ENCODE measurements at regions not wholly inside any gene's neighbourhood (a gene's known extent, or its start where the extent isn't known, plus 50 kb on each side); places are given as distances from the start of the nearest gene placed in this dataset.

DNA sequence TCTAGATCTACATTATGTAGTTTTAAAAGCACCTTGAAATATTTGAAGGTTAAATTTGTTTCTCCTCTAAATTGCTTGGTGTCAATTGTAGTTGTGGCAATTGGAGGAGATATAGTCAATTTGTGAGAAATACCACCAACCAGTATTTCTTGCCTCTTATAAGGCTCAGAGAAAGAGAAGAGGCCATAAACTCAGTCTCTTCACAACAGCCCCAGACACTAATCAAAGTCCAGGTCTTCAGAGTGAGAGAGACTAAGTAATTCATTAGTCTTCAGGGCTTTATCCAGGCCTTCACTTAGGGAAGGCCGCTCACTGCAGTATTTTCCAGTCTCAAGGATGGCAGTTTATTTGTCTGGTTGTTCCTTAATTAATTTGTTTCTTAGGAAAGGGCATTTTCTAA, 168.0 kb upstream of the RGMB start:
- POLR2A ChIA-PET: no interaction called here
- Histone ChIP-seq H3K36me3 (ENCODE audit: control insufficient read depth in 4 of 4, insufficient read depth in 4 of 4, low read length in 3 of 4) (no peaks in the 10 kb centered on the region), H3K9me3 (ENCODE audit: control extremely low read depth in 1 of 5, control insufficient read depth in 4 of 5, insufficient read depth in 2 of 5, low read depth in 1 of 5, low read length in 4 of 5) (peaks cover 0 to 1% (median 0%) of the 10 kb centered on the region in 5 experiments), H3K4me1 (ENCODE audit: control extremely low read depth in 1 of 4, control insufficient read depth in 4 of 4, insufficient read depth in 4 of 4, low read length in 3 of 4) (no peaks in the 10 kb centered on the region), H3K4me3 (ENCODE audit: control insufficient read depth in 1 of 7, extremely low read depth in 1 of 7, insufficient read depth in 4 of 7, low read depth in 2 of 7, low read length in 6 of 7) (no peak overlapping the region), H3K27me3 (replicated peaks in 2 of 5; ENCODE audit: control insufficient read depth in 4 of 5, insufficient read depth in 5 of 5, low read length in 4 of 5) (no peaks in the 10 kb centered on the region), H3K27ac (ENCODE audit: insufficient read depth in 1 of 2, low read depth in 1 of 2, low read length in 2 of 2, poor library complexity in 1 of 2, severe bottlenecking in 2 of 2) (no peak overlapping the region)
- CTCF ChIA-PET: no interaction called here
- DNase-seq: no peak
- no CpG with 5 or more reads among the region's 1 CpG for WGBS (ENCODE audit: insufficient coverage)

GRCh38 chr5:98606961-98607360, 166.5 kb upstream of the RGMB start:
- 100% methylated on average over 1 of the region's 2 CpGs for WGBS (ENCODE audit: insufficient coverage)
- no peak for DNase-seq
- Histone ChIP-seq H3K27me3 (replicated peaks in 2 of 5; ENCODE audit: control insufficient read depth in 4 of 5, insufficient read depth in 5 of 5, low read length in 4 of 5) (no peaks in the 10 kb centered on the region), H3K9me3 (ENCODE audit: control extremely low read depth in 1 of 5, control insufficient read depth in 4 of 5, insufficient read depth in 2 of 5, low read depth in 1 of 5, low read length in 4 of 5) (peaks cover 0 to 1% (median 0%) of the 10 kb centered on the region in 5 experiments), H3K36me3 (ENCODE audit: control insufficient read depth in 4 of 4, insufficient read depth in 4 of 4, low read length in 3 of 4) (no peaks in the 10 kb centered on the region), H3K27ac (ENCODE audit: insufficient read depth in 1 of 2, low read depth in 1 of 2, low read length in 2 of 2, poor library complexity in 1 of 2, severe bottlenecking in 2 of 2) (no peak overlapping the region), H3K4me1 (ENCODE audit: control extremely low read depth in 1 of 4, control insufficient read depth in 4 of 4, insufficient read depth in 4 of 4, low read length in 3 of 4) (no peaks in the 10 kb centered on the region), H3K4me3 (ENCODE audit: control insufficient read depth in 1 of 7, extremely low read depth in 1 of 7, insufficient read depth in 4 of 7, low read depth in 2 of 7, low read length in 6 of 7) (peak overlapping the region in 1 of 7 experiments; percentile 1)
- ChIA-PET POLR2A (no interaction called here), CTCF (interaction anchor here (0.7 kb wide), 1 partner anchor 43 kb away, joined by 3 read pairs; no protein-coding TSS in a partner anchor)

GRCh38 chr5:98608052-98608451, 165.4 kb upstream of the RGMB start:
- H3K27me3 ChIP-seq (replicated peaks in 2 of 5; ENCODE audit: control insufficient read depth in 4 of 5, insufficient read depth in 5 of 5, low read length in 4 of 5): no peaks in the 10 kb centered on the region
- H3K36me3 ChIP-seq (ENCODE audit: control insufficient read depth in 4 of 4, insufficient read depth in 4 of 4, low read length in 3 of 4): no peaks in the 10 kb centered on the region
- ChIA-PET POLR2A (no interaction called here), CTCF (no interaction called here)
- H3K4me3 ChIP-seq (ENCODE audit: control insufficient read depth in 1 of 7, extremely low read depth in 1 of 7, insufficient read depth in 4 of 7, low read depth in 2 of 7, low read length in 6 of 7): no peak overlapping the region
- DNase-seq: no peak
- 90% methylated on average over 1 of the region's 3 CpGs for WGBS (ENCODE audit: insufficient coverage)
- no peaks in the 10 kb centered on the region for H3K9me3 ChIP-seq (ENCODE audit: control extremely low read depth in 1 of 5, control insufficient read depth in 4 of 5, insufficient read depth in 2 of 5, low read depth in 1 of 5, low read length in 4 of 5)
- H3K27ac ChIP-seq (ENCODE audit: insufficient read depth in 1 of 2, low read depth in 1 of 2, low read length in 2 of 2, poor library complexity in 1 of 2, severe bottlenecking in 2 of 2): no peak overlapping the region
- no peaks in the 10 kb centered on the region for H3K4me1 ChIP-seq (ENCODE audit: control extremely low read depth in 1 of 4, control insufficient read depth in 4 of 4, insufficient read depth in 4 of 4, low read length in 3 of 4)

GRCh38 chr5:98614341-98614740, 159.1 kb upstream of the RGMB start:
- ChIA-PET POLR2A (no interaction called here), CTCF (no interaction called here)

GRCh38 chr5:98621821-98622220, 151.6 kb upstream of the RGMB start:
- no peak for DNase-seq
- WGBS (ENCODE audit: insufficient coverage): 100% methylated on average over 5 of the region's 7 CpGs
- H3K27me3 ChIP-seq (replicated peaks in 2 of 5; ENCODE audit: control insufficient read depth in 4 of 5, insufficient read depth in 5 of 5, low read length in 4 of 5): no peaks in the 10 kb centered on the region
- ChIA-PET POLR2A (no interaction called here), CTCF (no interaction called here)
- H3K4me3 ChIP-seq (ENCODE audit: control insufficient read depth in 1 of 7, extremely low read depth in 1 of 7, insufficient read depth in 4 of 7, low read depth in 2 of 7, low read length in 6 of 7): no peak overlapping the region
- H3K27ac ChIP-seq (ENCODE audit: insufficient read depth in 1 of 2, low read depth in 1 of 2, low read length in 2 of 2, poor library complexity in 1 of 2, severe bottlenecking in 2 of 2): no peak overlapping the region
- no peaks in the 10 kb centered on the region for H3K4me1 ChIP-seq (ENCODE audit: control extremely low read depth in 1 of 4, control insufficient read depth in 4 of 4, insufficient read depth in 4 of 4, low read length in 3 of 4)
- H3K36me3 ChIP-seq (ENCODE audit: control insufficient read depth in 4 of 4, insufficient read depth in 4 of 4, low read length in 3 of 4): no peaks in the 10 kb centered on the region
- no peaks in the 10 kb centered on the region for H3K9me3 ChIP-seq (ENCODE audit: control extremely low read depth in 1 of 5, control insufficient read depth in 4 of 5, insufficient read depth in 2 of 5, low read depth in 1 of 5, low read length in 4 of 5)

More at GRCh38 chr5:98614341-98614740, 159.1 kb upstream of the RGMB start:
- Histone ChIP-seq H3K27ac (ENCODE audit: insufficient read depth in 1 of 2, low read depth in 1 of 2, low read length in 2 of 2, poor library complexity in 1 of 2, severe bottlenecking in 2 of 2) (no peak overlapping the region), H3K9me3 (ENCODE audit: control extremely low read depth in 1 of 5, control insufficient read depth in 4 of 5, insufficient read depth in 2 of 5, low read depth in 1 of 5, low read length in 4 of 5) (no peaks in the 10 kb centered on the region), H3K4me3 (ENCODE audit: control insufficient read depth in 1 of 7, extremely low read depth in 1 of 7, insufficient read depth in 4 of 7, low read depth in 2 of 7, low read length in 6 of 7) (no peak overlapping the region), H3K27me3 (replicated peaks in 2 of 5; ENCODE audit: control insufficient read depth in 4 of 5, insufficient read depth in 5 of 5, low read length in 4 of 5) (no peaks in the 10 kb centered on the region), H3K4me1 (ENCODE audit: control extremely low read depth in 1 of 4, control insufficient read depth in 4 of 4, insufficient read depth in 4 of 4, low read length in 3 of 4) (no peaks in the 10 kb centered on the region), H3K36me3 (ENCODE audit: control insufficient read depth in 4 of 4, insufficient read depth in 4 of 4, low read length in 3 of 4) (no peaks in the 10 kb centered on the region)
- no CpG with 5 or more reads among the region's 1 CpG for WGBS (ENCODE audit: insufficient coverage)
- no peak for DNase-seq

- no peaks in the 10 kb centered on the region for H3K4me1 ChIP-seq (ENCODE audit: control extremely low read depth in 1 of 4, control insufficient read depth in 4 of 4, insufficient read depth in 4 of 4, low read length in 3 of 4)
- WGBS (ENCODE audit: insufficient coverage): 100% methylated on average over 1 of the region's 3 CpGs
- ChIA-PET CTCF (no interaction called here), POLR2A (no interaction called here)
- H3K36me3 ChIP-seq (ENCODE audit: control insufficient read depth in 4 of 4, insufficient read depth in 4 of 4, low read length in 3 of 4): no peaks in the 10 kb centered on the region
- H3K4me3 ChIP-seq (ENCODE audit: control insufficient read depth in 1 of 7, extremely low read depth in 1 of 7, insufficient read depth in 4 of 7, low read depth in 2 of 7, low read length in 6 of 7): no peak overlapping the region
- H3K27ac ChIP-seq (ENCODE audit: insufficient read depth in 1 of 2, low read depth in 1 of 2, low read length in 2 of 2, poor library complexity in 1 of 2, severe bottlenecking in 2 of 2): no peak overlapping the region
- H3K9me3 ChIP-seq (ENCODE audit: control extremely low read depth in 1 of 5, control insufficient read depth in 4 of 5, insufficient read depth in 2 of 5, low read depth in 1 of 5, low read length in 4 of 5): no peaks in the 10 kb centered on the region
- DNase-seq: no peak
- H3K27me3 ChIP-seq (replicated peaks in 2 of 5; ENCODE audit: control insufficient read depth in 4 of 5, insufficient read depth in 5 of 5, low read length in 4 of 5): no peaks in the 10 kb centered on the region
Observed at GRCh38 chr5:98624145-98624880, 149.2 kb upstream of the RGMB start.

- no peaks in the 10 kb centered on the region for H3K9me3 ChIP-seq (ENCODE audit: control extremely low read depth in 1 of 5, control insufficient read depth in 4 of 5, insufficient read depth in 2 of 5, low read depth in 1 of 5, low read length in 4 of 5)
- H3K27me3 ChIP-seq (replicated peaks in 2 of 5; ENCODE audit: control insufficient read depth in 4 of 5, insufficient read depth in 5 of 5, low read length in 4 of 5): no peaks in the 10 kb centered on the region
- DNase-seq: no peak
- POLR2A ChIA-PET: no interaction called here
- H3K4me3 ChIP-seq (ENCODE audit: control insufficient read depth in 1 of 7, extremely low read depth in 1 of 7, insufficient read depth in 4 of 7, low read depth in 2 of 7, low read length in 6 of 7): no peak overlapping the region
- no peaks in the 10 kb centered on the region for H3K36me3 ChIP-seq (ENCODE audit: control insufficient read depth in 4 of 4, insufficient read depth in 4 of 4, low read length in 3 of 4)
- CTCF ChIA-PET: no interaction called here
- H3K27ac ChIP-seq (ENCODE audit: insufficient read depth in 1 of 2, low read depth in 1 of 2, low read length in 2 of 2, poor library complexity in 1 of 2, severe bottlenecking in 2 of 2): no peak overlapping the region
- WGBS (ENCODE audit: insufficient coverage): 100% methylated on average over 1 of the region's 3 CpGs
- H3K4me1 ChIP-seq (ENCODE audit: control extremely low read depth in 1 of 4, control insufficient read depth in 4 of 4, insufficient read depth in 4 of 4, low read length in 3 of 4): no peaks in the 10 kb centered on the region
Observed at GRCh38 chr5:98627121-98627520, 146.3 kb upstream of the RGMB start.

Measured in common myeloid progenitor, CD34-positive (primary cell).